Ammon's horn (tissue), 1 donor: ENCODE measurements at regions not wholly inside any gene's neighbourhood (a gene's known extent, or its start where the extent isn't known, plus 50 kb on each side); places are given as distances from the start of the nearest gene placed in this dataset.

Experiments
- DNase-seq: peaks from one replicate; pipeline ENCODE4 v3.0.0-alpha.2; 2016; ENCODE audit warnings: low spot score

DNA sequence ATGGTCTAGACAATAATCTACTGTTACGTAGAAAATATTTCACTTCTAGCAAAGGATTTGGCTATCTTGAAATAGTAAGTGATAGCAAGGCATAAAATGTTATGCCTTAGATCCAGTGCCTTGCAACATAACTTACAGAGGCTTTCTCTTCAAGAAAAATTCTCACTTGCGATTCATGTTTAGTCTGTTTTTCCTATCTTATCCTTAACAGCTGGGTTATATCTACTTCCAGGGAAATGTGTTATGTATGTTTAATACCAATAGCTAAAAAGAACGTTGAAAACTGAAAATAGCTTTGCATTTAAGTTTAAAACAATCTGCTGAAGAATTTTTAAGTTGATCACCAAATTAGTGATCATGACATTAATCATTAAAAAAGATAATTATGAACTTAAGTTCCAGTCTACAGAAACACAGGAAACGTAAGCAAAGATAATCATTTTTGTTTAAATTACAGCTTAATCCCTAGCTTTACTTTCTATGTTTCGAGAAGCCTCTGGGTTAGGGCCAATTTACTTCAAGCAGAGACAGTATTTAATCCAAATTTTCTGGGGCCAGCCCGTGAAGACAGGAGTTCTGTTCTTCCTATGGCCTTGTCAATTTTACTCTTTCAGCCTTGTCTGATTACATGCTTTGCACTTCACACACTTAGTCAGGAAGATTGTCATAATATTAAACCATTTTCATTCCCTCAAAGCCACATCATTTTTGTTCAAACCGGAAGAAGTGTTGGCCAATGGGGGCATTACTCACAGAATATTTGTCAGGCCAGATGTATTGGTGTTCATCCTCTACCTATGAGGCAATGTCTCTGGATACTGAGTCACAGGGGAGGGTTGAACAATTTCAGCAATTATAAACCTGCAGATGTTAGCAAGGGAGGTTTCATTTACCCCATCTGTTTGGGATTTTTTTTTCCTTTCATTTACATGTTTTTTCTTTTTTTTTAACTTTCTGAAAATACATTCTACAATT is 1132.9 kb upstream of the ZEB2 start:
- DNase-seq, result no peak

DNA sequence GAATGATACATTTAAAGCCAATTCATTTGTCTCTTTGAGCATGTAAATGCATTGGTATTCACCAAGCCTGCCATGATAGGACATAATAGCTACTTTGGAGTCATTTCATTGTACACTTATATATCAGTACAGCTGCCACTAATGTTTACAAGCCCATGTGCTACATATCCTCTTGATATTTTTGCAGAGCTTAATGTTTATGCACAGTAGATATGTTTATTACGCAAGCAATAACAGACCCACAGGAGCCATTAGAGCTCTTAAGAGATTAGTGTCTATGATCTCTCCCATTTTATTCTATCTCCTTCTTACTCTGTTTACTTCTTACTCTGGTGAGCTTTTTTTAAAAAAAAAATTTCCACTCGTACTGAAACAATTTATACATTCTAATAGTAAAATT is 1132.1 kb upstream of the ZEB2 start:
- DNase-seq, result no peak

DNA sequence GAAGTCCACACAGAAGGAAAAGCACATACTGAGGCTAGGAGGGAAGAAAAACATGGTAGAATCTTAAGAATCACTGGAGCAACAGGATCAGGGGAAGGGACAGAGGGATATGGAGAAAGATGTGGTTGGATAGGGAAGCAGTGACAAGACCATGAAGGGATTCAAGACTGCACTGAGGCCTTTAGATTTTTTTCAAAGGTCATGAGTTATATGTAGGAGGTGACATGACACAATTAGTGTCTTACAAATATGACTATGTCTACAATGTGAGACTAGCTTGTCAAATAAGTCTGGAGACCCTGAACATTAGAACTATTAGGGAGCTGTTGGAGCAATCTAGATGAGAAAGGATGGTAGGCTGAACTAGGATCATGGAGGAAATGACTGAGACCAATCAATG is 1130.3 kb upstream of the ZEB2 start:
- DNase-seq, result no peak

DNA sequence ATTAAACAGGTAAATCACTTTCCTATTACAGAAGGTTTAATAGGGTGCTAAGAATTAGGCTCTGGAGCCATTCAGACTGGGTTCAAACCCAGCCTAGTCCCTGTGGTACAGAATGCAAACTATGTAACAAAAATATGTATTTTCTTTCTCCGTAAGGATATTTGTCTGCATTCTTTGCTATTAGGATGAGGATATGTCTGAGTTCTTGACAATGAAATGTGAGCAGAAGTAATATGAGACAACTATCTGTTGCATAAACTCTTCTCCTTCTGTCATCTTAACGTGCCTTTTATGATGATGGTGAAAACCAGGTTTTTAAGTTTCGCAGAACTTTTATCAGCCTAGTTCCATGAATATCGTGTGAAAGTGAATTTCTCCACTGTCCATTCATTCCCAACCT is 1129.1 kb upstream of the ZEB2 start:
- no peak for DNase-seq

DNA sequence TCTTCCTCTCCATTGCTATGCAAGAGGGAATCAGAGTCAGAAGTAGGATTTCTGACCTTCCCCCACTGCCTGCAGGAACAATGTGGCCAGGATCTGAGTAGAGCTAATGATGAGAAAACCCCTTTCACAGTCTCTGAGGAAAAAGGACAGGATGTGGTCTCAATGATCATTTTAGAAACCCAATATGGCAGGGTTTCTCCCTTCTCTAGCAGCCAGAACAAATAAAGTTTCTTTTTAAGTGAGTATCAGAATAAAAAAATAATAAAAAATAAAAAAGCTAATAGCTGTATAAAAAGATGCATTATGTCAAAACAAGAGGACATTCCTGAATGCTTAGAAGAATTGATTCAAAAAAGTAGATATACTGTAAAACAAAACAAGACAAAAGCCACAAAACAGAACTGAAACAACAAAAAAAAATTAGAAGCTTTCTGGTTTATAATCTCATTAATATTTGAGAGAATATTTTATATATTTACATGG is 1124.9 kb upstream of the ZEB2 start:
- no peak for DNase-seq

DNA sequence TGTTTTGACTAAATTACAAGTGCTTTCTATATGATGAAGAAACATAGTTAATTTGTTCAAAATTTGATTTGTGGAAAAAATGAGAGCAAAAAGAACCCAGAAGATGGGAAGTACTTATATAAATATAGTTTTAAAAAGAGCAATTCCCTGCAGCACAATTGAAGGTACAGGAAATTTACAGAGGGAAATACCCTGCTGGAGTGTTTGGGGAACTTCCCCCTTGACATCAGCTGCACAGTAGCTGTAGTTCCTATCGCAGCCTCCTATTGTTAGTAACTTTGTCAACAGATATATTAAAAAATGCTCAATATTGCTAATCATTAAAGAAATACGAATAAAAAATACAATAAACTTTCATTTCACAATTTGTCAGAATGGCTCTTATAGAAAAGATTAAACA is 1118.8 kb upstream of the ZEB2 start:
- no peak for DNase-seq

DNA sequence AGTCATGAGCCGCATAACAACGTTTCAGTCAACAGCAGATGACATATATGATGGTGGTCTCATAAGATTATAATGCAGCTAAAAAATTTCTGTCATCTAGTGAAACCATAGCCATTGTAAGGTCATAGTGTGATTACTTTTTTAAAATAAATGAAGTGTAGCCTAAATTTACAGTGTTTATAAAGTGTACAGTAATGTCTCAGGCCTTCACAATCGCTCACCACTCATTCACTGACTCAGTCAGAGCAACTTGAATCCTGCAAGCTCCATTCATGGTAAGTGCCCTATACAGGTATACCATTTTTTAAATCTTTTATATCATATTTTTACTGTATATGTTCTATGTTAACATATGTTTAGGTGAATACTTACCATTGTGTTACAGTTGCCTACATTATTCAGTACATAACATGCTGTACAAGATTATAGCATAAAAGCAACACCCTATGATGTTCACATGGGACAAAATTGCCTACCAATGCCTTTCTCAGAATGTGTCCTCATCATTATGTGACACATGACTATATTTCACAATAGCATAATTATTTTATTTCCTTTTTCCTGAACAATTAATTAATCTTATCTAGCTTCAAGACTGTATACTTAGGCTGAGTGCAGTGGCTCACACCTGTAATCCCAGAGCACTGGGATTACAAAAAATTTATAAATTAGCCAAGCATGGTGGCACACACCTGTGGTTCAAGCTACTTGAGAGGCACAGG is 1115.9 kb upstream of the ZEB2 start:
- DNase-seq, result no peak

DNA sequence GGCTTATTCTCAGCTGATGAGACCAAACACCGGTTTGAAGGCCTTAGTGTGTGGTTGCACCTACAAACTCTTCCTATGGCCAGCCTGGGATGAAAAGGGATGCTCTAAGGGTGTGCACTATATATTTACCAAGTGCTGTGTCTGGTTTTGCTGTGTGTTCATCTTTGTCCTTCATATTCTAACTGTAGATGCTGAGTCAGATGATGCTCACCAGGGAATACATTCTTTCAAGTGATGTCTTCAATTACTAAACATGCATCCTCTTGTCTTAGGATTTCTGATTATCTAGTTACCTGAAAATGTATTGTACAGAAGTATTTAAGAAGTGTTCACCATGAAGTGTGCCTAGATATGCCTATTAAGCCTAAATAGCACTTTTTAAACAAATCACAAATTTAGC is 1111.6 kb upstream of the ZEB2 start:
- DNase-seq, result no peak

DNA sequence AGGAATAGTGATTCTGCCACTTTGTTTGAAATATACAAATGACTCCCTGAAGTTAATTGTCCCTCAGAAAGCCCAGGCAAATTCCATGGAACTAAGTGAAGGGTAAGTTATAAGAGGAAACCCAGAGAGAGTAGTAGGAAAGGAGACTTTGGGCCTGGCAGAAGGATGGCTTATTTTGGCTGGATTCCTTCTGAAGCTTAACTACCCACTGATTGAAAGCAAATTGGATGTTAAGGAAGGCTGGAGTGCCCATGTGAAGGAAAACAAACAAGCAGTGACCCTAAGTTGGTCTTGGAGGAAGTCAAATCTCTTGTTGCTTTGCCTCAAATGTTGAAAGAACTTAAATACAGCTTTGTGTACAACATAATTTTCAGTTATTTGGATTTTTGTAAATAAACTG is 1106.4 kb upstream of the ZEB2 start:
- no peak for DNase-seq

DNA sequence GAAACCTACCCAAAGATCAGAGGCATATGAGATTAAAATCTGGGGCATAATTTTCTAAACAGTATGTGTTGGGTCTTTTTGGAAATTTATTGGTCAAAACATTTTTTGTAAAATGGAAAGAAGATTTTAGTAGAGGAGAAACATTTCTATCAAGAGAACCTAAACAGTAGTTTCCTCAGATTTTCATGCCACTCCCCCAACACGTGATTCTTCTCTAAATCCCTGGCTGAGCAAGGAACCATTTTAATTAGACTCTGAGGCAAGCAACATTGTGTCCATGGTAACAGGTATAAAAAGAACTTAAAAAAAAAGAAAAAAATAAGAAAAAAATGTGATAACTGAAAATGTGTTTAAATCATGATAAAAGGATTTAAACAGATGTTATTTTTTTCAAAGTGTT is 1105.2 kb upstream of the ZEB2 start:
- DNase-seq, result peak; percentile 4

DNA sequence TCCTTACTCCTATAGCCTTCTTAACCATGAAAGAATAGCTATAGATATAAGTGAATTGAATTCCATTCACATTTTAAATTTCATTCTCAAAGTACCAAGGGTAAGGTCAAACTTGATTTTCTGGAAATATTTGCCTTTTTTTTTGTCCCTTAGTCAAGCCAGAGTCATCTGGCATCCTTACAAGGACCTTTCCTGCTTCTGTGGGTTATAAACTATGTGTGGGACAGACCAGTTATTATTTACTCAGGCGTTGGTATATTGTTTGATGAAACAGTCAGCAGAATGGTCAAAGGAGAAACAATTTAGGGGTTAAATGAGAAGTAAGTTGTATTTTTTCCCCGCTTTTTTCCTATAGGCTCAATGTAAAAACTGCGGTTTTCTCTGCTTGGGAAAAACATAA is 1103.2 kb upstream of the ZEB2 start:
- no peak for DNase-seq

DNA sequence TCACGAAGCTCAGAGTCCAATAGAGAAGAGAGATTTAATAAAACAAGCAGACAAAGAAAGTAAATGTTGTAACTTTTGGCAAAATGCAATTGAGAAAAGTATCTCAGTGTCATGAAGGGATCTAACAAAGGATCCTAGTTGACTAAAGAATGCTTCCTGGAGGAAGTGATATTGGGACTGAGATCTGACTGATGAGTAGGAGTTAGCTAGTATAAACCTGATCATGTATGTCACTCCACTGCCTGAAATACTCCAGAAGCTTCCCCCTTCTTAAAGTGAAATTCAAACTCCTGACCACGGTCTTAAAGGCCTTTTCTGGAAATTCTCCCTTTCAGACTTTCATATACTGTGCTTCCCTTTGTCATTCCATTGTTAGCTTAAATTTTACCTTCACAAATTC is 1102.4 kb upstream of the ZEB2 start:
- DNase-seq, result no peak

DNA sequence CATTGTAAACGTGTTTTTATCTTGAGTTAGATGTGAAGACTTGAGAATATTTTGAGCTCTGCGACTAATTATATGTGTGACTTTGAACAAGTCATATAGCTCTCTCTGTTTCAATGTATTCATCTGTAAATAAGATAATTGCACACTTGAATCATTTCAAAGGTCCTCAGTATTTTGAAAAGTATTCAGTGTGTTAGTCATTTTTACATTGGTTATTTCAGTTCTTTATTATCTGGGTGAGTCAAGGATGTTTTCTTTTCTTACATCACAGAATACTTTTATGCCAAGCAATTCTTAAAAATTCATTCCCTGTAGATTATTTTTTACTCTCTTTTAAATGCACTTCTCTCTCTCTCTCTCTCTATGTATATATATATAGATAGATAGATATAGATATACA is 1098.0 kb upstream of the ZEB2 start:
- DNase-seq, result no peak

DNA sequence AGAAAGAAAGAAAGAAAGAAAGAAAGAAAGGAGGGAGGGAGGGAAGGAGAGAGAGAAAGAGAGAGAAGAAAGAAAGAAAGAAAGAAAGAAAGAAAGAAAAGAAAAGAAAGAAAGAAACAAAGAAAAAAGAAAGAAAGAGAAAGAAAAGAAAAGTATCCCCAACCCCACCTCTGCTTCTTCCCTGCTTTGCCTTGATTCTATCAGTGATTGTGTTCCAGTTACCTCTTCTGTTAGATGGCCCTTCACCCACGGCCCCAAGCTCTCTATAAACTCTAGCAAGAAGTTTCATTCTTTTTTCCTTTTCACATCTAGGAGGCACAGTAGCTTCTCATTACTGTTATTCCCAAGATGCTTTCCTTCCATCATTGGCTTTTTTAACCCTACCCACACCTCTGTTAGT is 1097.5 kb upstream of the ZEB2 start:
- DNase-seq, result no peak

DNA sequence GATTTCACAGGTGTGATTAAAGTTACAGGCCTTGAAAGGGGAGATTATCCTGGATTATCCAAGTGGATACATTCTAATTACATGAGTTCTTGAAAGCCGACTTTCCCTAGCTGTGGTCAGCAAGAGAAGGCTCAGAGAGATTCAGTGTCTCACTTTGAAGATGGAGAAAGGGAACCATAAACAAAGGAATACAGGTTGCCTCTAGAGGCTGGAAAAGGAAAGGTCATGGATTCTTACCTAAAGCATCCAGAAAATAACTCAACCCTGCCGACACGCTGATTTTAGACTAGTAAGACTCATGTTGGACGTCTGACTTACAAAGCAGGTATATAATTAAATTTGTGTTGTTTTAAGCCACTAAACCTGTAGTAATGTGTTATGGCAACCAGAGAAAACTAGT is 1095.7 kb upstream of the ZEB2 start:
- DNase-seq, result no peak

DNA sequence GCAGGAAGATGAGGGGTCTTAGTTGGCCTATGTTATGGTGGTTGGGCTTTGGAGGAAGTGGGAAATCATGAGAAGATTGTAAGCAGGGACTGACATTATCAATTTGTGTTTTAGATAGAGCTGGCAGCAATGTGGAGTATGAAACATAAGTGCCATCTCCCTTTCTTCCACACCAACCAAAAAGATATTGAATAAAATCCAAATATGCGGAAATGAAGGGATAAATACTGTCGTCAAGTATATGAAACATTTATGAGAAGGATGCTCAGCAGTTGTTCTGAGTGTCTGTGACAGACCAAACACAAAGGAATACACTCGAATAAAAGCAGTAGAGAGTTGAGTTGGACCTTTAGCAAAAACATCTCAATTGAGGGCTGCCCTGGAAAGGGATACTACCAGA is 1090.0 kb upstream of the ZEB2 start:
- no peak for DNase-seq

DNA sequence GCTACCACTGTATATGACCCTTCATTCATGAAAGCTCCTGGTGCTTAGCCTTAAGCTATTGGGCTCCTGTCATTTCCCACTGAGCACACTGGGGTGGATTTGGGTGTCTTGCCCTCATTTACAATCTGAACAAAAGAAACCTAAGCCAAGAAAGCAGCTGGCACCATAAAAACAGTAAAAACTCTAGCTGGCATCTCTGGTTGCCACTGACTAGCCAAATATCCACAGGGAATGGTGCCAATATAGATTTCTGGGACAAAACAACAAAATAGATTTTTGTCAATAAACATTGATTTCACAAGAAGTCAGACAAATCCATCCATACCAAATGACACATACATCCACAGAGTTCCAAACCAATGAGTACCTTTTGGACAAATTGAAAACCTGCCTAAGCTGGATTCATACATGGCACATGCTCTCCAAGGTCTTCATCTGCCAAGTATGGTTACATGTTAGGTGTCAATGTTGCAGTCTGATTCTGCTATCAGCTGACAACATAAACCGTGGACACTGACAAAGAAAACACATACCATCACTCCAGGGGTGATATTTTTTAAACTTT is 1081.5 kb upstream of the ZEB2 start:
- DNase-seq, result no peak

DNA sequence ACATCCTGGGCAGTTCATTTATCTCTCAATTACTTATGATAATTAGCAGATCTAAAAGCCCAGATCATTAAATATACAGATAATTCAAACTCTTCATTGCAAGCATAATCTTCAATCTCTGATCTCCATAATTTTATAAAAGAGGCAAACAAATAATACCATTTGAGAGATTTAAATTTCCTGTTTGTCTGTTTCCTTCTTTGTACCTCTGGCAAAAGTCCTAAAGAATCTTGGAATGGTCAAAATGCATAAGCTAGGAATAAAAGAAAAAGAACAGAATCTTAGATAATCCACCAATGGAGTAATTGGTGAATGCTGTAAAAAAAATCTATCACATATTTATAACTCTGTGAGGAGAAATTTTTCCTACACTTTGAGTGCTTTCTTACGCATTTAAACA is 1080.9 kb upstream of the ZEB2 start:
- DNase-seq, result no peak

DNA sequence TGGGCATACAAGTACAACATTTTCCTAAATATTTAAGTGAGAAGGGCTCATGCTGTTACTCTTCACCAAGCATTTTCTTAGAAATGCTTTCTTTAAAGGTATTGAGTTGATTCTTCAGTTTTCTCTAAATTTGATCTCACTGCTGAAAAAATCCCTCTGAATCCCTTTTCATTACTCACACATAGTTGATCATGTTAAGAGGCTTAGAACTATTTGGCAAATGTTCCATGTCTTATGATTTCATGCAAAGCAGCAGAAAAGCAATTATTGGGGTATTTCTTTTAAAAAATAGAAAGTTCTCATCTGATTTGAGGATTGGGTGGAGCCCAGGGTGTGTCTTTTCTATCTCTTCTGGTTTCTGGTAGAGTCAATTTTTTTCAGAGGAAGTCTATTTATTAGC is 1079.8 kb upstream of the ZEB2 start:
- DNase-seq, result no peak

DNA sequence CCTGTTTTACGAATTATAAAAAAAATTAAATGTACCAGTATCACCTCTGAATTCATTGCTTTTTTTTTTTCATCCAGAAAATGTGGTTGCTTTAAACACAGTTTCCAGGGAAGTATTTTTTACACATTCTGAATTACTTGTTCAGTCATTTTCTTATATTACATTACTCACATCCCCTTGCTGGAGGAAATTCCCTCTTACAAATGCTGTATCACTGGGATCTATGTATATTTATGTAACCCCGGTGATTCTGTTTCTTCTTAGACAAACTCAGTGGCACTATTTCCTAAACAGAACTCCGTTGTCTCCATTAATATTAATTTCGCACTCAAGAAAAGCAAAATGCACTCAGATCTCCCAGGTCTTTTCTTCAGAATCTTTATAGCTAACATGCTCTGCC is 1078.5 kb upstream of the ZEB2 start:
- DNase-seq, result no peak

DNA sequence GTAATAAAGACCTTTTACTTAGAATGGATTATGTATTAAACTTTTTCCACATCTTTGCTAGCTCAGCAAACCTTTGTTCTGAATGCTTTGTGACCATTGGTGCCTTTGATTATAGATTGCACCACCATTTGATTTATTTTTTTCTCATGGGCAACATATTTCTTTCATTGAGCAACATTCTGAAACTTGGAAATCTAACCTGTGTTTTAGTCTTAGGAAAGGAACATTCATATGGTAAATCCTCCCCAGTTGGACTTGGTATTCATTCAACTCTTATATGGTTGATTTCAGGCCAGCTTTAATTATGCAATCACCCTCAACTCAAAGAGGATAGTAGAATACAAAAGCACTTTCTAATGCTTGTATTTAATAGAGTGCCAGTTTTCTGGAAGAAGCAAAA is 1077.9 kb upstream of the ZEB2 start:
- no peak for DNase-seq

DNA sequence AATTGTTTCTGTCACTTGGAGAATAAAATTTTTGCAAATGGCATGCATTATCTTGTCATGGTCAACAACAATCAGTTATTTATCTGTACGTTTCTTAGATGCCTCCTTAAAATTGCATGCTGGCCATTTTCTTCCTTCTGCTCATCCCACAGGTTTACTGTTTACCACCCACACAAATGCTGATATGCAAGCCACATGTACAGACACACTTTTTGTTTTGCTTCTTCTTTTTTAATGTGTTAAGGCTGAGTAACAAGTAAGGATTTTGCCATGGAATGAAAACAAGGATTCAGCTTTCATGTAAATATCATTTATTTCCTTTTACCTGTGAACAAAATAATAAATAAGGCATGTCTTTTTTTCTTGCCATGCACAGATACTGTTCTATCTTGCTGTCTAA is 1077.1 kb upstream of the ZEB2 start:
- no peak for DNase-seq

DNA sequence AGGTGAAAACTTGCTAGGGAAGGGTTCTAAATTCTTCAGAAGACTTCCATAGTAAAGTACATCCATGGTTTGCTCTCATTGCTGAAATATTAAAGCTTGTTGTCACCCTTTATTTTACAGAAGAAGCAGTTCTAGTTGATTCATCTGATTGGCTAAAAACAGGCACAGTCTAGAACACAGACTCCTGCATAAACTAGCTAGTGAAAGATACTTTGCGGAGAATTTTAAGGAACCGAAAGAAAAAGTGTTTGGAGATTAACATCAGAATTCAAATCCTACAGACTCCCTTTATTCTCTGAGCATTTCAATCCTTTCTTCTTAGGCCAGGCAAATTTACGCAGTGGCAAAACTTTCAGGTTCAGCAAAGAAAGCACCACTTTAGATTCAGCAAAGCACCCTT is 1076.5 kb upstream of the ZEB2 start:
- no peak for DNase-seq
